ENCODE measurements at regions not wholly inside any gene's neighbourhood (a gene's known extent, or its start where the extent isn't known, plus 50 kb on each side); places are given as distances from the start of the nearest gene placed in this dataset.
A peak's percentile ranks its signal among the peaks of the same experiment; 100 is the strongest.

DNA sequence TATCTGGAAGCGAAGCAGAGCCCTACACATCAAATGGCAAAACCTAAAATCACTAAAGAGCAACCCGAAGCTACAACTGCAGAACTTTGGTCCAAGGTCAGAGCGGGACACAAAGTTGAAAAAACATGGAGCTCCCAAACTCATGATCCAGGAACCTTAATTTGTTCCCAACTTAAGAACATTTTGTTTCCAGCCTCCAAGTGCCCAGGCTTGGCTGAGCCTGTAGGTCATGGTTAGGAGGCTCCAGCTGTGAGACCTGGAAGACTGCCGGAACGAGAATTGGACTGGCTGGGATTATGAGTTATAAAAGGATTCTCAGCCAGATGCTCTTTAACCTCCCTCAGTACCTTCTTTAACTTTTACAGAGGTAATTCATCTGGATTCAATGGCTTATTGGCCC lies 349.1 kb upstream of the DDX53 start:
- Histone ChIP-seq H3K9ac (ENCODE audit: low read length) (no peak overlapping the region), H3K27ac (ENCODE audit: low read depth, low read length) (no peak overlapping the region), H3K36me3 (ENCODE audit: control insufficient read depth, insufficient read depth, low read length) (no peaks in the 10 kb centered on the region), H3K4me1 (ENCODE audit: control insufficient read depth, insufficient read depth, low read length) (peaks cover 4% of the 10 kb centered on the region; the same call in 1 of the 2 replicates), H3K9me3 (ENCODE audit: control insufficient read depth, insufficient read depth, low read depth, low read length) (peaks cover 5% of the 10 kb centered on the region; the same call in 1 of the 2 replicates), H3K27me3 (ENCODE audit: control insufficient read depth, insufficient read depth, low read length) (no peaks in the 10 kb centered on the region; the same call in 1 of the 2 replicates), H3K4me3 (ENCODE audit: low read depth, low read length) (no peak overlapping the region)

DNA sequence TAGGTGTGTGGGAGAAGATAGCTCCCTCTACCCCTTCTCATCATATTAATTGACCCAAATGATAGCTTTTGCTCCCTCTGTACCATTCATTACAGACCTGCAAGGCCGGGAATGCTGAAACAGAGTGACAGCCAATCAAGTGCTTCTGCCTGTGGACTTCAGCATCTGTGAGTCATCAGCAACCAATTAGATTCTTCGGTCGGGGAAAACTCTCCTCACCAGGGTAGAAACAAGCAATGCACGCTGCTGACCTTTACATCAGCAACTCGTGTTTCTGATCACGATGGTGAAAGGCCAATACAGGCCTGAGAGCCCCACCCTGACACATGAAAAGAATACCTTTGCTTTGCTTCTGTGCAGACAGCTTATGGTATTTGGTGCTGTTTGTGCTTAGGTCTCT lies 347.2 kb upstream of the DDX53 start:
- no peak overlapping the region for H3K4me3 ChIP-seq (ENCODE audit: low read depth, low read length)
- no peaks in the 10 kb centered on the region; the same call in 1 of the 2 replicates for H3K27me3 ChIP-seq (ENCODE audit: control insufficient read depth, insufficient read depth, low read length)
- H3K36me3 ChIP-seq (ENCODE audit: control insufficient read depth, insufficient read depth, low read length) = no peaks in the 10 kb centered on the region
- no peak overlapping the region for H3K9ac ChIP-seq (ENCODE audit: low read length)
- H3K4me1 ChIP-seq (ENCODE audit: control insufficient read depth, insufficient read depth, low read length) = peaks cover 4% of the 10 kb centered on the region; the same call in 1 of the 2 replicates
- H3K9me3 ChIP-seq (ENCODE audit: control insufficient read depth, insufficient read depth, low read depth, low read length) = no peaks in the 10 kb centered on the region
- no peak overlapping the region for H3K27ac ChIP-seq (ENCODE audit: low read depth, low read length)

DNA sequence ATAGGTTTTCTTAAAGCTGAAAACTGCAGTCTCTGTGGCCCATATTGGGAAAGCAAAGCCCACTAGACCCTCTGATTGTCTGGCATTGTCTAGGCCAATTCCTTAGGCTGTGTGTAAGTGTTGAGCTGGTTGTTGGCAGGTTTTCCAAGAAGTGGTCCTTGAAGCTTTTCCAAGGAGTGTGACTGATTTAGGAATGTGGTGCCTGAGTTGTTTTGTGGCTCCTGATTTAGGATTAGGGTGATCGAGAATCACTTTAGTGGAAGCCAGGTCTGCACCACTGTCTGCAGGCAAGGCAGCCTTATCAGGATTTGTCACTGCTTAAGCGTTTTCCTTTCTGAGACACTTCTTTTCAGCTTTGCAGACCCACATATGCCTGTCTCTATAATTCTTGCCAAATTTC lies 339.0 kb upstream of the DDX53 start:
- Histone ChIP-seq H3K4me1 (ENCODE audit: control insufficient read depth, insufficient read depth, low read length) (peaks cover 5% of the 10 kb centered on the region), H3K27me3 (ENCODE audit: control insufficient read depth, insufficient read depth, low read length) (no peaks in the 10 kb centered on the region; the same call in 1 of the 2 replicates), H3K9ac (ENCODE audit: low read length) (no peak overlapping the region), H3K4me3 (ENCODE audit: low read depth, low read length) (no peak overlapping the region), H3K27ac (ENCODE audit: low read depth, low read length) (no peak overlapping the region), H3K36me3 (ENCODE audit: control insufficient read depth, insufficient read depth, low read length) (no peaks in the 10 kb centered on the region), H3K9me3 (ENCODE audit: control insufficient read depth, insufficient read depth, low read depth, low read length) (no peaks in the 10 kb centered on the region)

DNA sequence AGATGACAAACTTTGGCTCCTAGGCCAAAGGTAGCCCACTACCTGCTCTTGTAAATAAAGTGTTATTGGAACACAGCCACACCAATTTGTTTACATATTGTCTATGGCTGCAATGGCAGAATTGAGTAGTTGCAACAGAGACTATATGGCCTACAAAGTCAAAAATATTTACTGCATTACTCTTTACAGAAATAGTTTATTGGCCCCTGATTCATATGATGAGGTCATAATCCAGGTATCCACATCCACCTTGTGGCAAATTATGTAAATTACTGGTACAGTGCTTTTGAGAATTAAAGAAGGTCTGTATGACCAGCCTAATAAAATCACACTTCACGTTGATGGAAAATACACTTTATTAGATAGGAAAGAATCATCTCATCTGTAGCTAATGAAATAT lies 337.0 kb upstream of the DDX53 start:
- no peak overlapping the region for H3K27ac ChIP-seq (ENCODE audit: low read depth, low read length)
- H3K36me3 ChIP-seq (ENCODE audit: control insufficient read depth, insufficient read depth, low read length) = no peaks in the 10 kb centered on the region
- no peak overlapping the region for H3K9ac ChIP-seq (ENCODE audit: low read length)
- H3K9me3 ChIP-seq (ENCODE audit: control insufficient read depth, insufficient read depth, low read depth, low read length) = no peaks in the 10 kb centered on the region
- H3K27me3 ChIP-seq (ENCODE audit: control insufficient read depth, insufficient read depth, low read length) = no peaks in the 10 kb centered on the region; the same call in 1 of the 2 replicates
- no peak overlapping the region for H3K4me3 ChIP-seq (ENCODE audit: low read depth, low read length)
- peaks cover 5% of the 10 kb centered on the region for H3K4me1 ChIP-seq (ENCODE audit: control insufficient read depth, insufficient read depth, low read length)

DNA sequence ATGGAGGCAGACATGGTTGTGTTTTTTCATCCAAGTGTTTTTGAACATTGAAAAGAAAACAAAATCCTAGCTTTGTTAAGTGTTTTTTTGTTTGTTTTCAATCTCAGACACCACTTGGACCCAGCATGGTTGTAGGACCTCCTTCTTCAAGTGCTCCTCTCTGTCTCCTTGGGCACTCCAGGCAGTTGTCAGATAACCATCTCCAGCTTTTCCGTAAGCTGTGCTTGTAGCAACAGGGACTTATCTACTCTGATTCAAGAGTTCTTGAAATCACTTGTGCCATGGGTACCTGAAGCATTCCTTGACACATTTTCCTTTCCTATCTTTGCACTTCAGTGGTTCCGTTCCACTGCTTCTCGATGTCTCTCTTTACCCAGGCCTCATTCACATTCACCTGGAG lies 334.9 kb upstream of the DDX53 start:
- Histone ChIP-seq H3K27ac (ENCODE audit: low read depth, low read length) (no peak overlapping the region), H3K9ac (ENCODE audit: low read length) (no peak overlapping the region), H3K36me3 (ENCODE audit: control insufficient read depth, insufficient read depth, low read length) (no peaks in the 10 kb centered on the region), H3K4me3 (ENCODE audit: low read depth, low read length) (no peak overlapping the region), H3K27me3 (ENCODE audit: control insufficient read depth, insufficient read depth, low read length) (no peaks in the 10 kb centered on the region; the same call in 1 of the 2 replicates), H3K9me3 (ENCODE audit: control insufficient read depth, insufficient read depth, low read depth, low read length) (no peaks in the 10 kb centered on the region), H3K4me1 (ENCODE audit: control insufficient read depth, insufficient read depth, low read length) (peaks cover 5% of the 10 kb centered on the region)

DNA sequence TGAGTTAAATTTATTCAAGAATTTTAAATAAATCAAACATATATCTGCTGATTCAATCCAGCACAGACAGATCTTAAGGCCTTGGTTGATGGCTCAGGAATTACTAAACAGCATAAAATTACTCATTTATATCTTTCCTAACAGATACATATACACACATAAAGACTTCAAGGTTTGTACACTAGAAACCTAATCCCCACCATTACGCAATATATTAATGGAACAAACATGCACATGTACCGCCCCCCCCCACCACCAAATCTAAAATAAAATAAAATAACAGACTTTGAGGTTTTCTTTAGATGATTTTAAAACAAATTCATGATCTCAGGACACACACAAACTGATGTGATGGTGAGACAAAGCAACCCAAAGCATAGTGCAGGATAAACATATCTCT lies 333.9 kb upstream of the DDX53 start:
- Histone ChIP-seq H3K9me3 (ENCODE audit: control insufficient read depth, insufficient read depth, low read depth, low read length) (no peaks in the 10 kb centered on the region), H3K36me3 (ENCODE audit: control insufficient read depth, insufficient read depth, low read length) (no peaks in the 10 kb centered on the region), H3K4me3 (ENCODE audit: low read depth, low read length) (no peak overlapping the region), H3K27me3 (ENCODE audit: control insufficient read depth, insufficient read depth, low read length) (no peaks in the 10 kb centered on the region; the same call in 1 of the 2 replicates), H3K9ac (ENCODE audit: low read length) (no peak overlapping the region), H3K4me1 (ENCODE audit: control insufficient read depth, insufficient read depth, low read length) (peaks cover 5% of the 10 kb centered on the region), H3K27ac (ENCODE audit: low read depth, low read length) (no peak overlapping the region)

DNA sequence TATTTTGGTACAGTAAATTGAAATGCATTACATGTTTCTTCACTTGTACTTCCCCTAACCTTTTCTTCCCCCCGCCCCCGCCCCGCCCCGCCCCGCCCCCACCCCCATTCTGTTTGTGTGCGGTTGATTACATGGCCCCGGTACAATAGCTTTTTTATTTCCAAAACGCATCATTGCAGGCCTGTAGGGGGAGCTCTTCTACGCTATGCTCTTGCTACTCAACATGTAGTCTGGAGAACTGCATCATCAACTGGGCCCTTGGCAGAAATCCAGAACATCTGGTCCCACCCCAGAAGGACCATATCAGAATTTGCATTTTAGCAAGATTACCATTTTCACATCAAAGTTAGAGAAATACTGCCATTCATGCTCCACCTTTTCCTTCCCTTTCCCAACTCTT lies 333.3 kb upstream of the DDX53 start:
- Histone ChIP-seq H3K4me3 (ENCODE audit: low read depth, low read length) (no peak overlapping the region), H3K36me3 (ENCODE audit: control insufficient read depth, insufficient read depth, low read length) (no peaks in the 10 kb centered on the region), H3K9ac (ENCODE audit: low read length) (no peak overlapping the region), H3K4me1 (ENCODE audit: control insufficient read depth, insufficient read depth, low read length) (peaks cover 5% of the 10 kb centered on the region), H3K27ac (ENCODE audit: low read depth, low read length) (no peak overlapping the region), H3K9me3 (ENCODE audit: control insufficient read depth, insufficient read depth, low read depth, low read length) (no peaks in the 10 kb centered on the region), H3K27me3 (ENCODE audit: control insufficient read depth, insufficient read depth, low read length) (no peaks in the 10 kb centered on the region; the same call in 1 of the 2 replicates)

DNA sequence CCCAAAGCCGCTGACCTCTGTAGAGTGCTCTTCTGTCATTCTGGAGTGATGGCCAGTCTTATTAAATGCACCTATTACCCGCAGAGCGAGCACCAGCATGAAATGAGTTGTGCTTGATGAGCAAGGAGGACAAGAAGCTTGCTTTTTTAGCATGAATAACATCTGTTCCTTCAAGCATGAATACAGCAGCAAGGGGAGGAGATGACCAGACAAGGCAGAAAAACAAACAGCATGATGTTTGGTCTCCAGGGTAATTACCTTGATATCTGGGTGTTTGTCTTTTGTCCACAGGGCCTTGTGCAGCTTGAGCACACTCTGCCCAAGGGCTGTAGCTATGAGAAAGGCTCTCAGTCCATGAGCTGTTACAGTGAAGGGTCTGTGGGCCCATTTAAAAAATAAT lies 324.8 kb upstream of the DDX53 start:
- Histone ChIP-seq H3K27me3 (ENCODE audit: control insufficient read depth, insufficient read depth, low read length) (no peaks in the 10 kb centered on the region), H3K4me3 (ENCODE audit: low read depth, low read length) (no peak overlapping the region), H3K9ac (ENCODE audit: low read length) (no peak overlapping the region), H3K27ac (ENCODE audit: low read depth, low read length) (no peak overlapping the region), H3K4me1 (ENCODE audit: control insufficient read depth, insufficient read depth, low read length) (peaks cover 19% of the 10 kb centered on the region), H3K36me3 (ENCODE audit: control insufficient read depth, insufficient read depth, low read length) (no peaks in the 10 kb centered on the region), H3K9me3 (ENCODE audit: control insufficient read depth, insufficient read depth, low read depth, low read length) (peaks cover 10% of the 10 kb centered on the region)

DNA sequence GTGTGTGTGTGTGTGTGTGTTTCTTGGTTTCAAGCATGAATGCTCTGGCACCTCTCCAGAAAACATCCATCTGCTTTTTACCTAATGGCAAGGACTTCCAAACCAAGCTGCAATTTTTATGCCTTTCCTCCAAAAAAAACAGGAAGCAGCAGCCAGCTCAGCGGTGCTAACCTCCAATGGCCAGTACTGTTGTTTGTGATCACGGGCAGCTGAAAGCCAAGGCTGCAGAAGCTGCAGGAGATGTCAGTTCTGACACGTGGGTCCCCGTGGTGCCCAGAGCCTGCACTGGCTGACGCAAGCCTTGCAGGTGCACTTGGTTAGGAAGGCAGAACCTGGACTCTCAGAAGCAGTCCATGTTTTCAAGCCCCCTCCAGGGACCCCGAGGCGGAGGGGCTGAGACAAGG lies 313.6 kb upstream of the DDX53 start:
- no peaks in the 10 kb centered on the region for H3K9me3 ChIP-seq (ENCODE audit: control insufficient read depth, insufficient read depth, low read depth, low read length)
- no peak overlapping the region for H3K4me3 ChIP-seq (ENCODE audit: low read depth, low read length)
- H3K36me3 ChIP-seq (ENCODE audit: control insufficient read depth, insufficient read depth, low read length) = no peaks in the 10 kb centered on the region
- H3K27me3 ChIP-seq (ENCODE audit: control insufficient read depth, insufficient read depth, low read length) = no peaks in the 10 kb centered on the region
- H3K27ac ChIP-seq (ENCODE audit: low read depth, low read length) = no peak overlapping the region
- H3K9ac ChIP-seq (ENCODE audit: low read length) = no peak overlapping the region
- H3K4me1 ChIP-seq (ENCODE audit: control insufficient read depth, insufficient read depth, low read length) = peaks cover 22% of the 10 kb centered on the region

DNA sequence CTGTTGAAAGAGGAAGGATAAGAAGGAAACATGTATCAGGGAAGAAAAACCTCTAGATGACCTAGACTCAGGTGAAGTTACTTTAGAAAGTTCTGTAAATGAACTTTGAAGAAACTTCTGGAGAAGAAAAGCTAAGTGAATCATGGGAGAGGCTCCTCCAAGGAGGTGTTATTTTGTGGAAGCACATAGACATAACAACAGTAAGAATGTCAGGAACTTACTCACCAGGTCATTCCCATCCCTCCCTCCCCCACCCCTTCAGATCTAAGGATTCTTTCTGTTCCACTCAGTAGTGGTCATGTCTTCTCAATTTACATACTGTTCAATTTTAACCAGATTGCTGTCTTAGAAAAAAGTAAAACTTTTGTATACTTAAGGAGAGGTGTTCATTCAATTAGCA lies 310.5 kb upstream of the DDX53 start:
- H3K27me3 ChIP-seq (ENCODE audit: control insufficient read depth, insufficient read depth, low read length) = no peaks in the 10 kb centered on the region; the same call in 1 of the 2 replicates
- no peak overlapping the region for H3K4me3 ChIP-seq (ENCODE audit: low read depth, low read length)
- H3K4me1 ChIP-seq (ENCODE audit: control insufficient read depth, insufficient read depth, low read length) = peaks cover 22% of the 10 kb centered on the region
- H3K9ac ChIP-seq (ENCODE audit: low read length) = peak overlapping the region; percentile 43
- peak overlapping the region; percentile 84 for H3K27ac ChIP-seq (ENCODE audit: low read depth, low read length)
- H3K9me3 ChIP-seq (ENCODE audit: control insufficient read depth, insufficient read depth, low read depth, low read length) = no peaks in the 10 kb centered on the region
- H3K36me3 ChIP-seq (ENCODE audit: control insufficient read depth, insufficient read depth, low read length) = no peaks in the 10 kb centered on the region

DNA sequence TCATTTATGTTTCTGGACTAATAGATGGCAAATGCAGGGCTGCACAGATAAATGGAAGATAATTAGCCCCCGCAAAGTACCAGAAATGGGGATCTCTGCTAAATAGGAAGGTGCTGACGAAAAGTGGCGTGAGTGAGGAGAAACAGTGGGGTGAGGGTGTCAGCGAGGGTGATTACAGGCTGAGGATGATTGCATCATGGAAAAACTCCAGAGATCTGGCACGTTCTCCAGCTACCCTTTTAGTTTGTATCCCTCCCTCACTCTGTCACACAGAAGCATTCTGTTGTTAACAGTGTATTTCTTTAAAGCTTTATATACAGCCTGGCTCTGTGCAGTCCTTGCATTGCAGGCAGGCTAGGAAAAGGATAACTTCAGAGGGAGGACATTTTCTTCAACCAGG lies 309.6 kb upstream of the DDX53 start:
- Histone ChIP-seq H3K4me3 (ENCODE audit: low read depth, low read length) (no peak overlapping the region), H3K9ac (ENCODE audit: low read length) (peak overlapping the region; percentile 22), H3K27me3 (ENCODE audit: control insufficient read depth, insufficient read depth, low read length) (no peaks in the 10 kb centered on the region; the same call in 1 of the 2 replicates), H3K4me1 (ENCODE audit: control insufficient read depth, insufficient read depth, low read length) (peaks cover 22% of the 10 kb centered on the region), H3K36me3 (ENCODE audit: control insufficient read depth, insufficient read depth, low read length) (no peaks in the 10 kb centered on the region), H3K27ac (ENCODE audit: low read depth, low read length) (peak overlapping the region; percentile 60), H3K9me3 (ENCODE audit: control insufficient read depth, insufficient read depth, low read depth, low read length) (no peaks in the 10 kb centered on the region)
